HG03378 (cell line): ENCODE measurements at regions not wholly inside any gene's neighbourhood (a gene's known extent, or its start where the extent isn't known, plus 50 kb on each side); places are given as distances from the start of the nearest gene placed in this dataset.
"Not testable (repeated sequence)": the region's sequence is repeated elsewhere in the genome, so short reads cannot be mapped to it uniquely, and the experiment has no call there.

Experiments used
- ATAC-seq: cut with Tn5 transposase; IDR thresholded peaks from one replicate; pipeline ENCODE4 v1.9.1; 2021; ENCODE audit warnings: mild to moderate bottlenecking, moderate library complexity; ENCODE audit not compliant: unreplicated experiment

DNA sequence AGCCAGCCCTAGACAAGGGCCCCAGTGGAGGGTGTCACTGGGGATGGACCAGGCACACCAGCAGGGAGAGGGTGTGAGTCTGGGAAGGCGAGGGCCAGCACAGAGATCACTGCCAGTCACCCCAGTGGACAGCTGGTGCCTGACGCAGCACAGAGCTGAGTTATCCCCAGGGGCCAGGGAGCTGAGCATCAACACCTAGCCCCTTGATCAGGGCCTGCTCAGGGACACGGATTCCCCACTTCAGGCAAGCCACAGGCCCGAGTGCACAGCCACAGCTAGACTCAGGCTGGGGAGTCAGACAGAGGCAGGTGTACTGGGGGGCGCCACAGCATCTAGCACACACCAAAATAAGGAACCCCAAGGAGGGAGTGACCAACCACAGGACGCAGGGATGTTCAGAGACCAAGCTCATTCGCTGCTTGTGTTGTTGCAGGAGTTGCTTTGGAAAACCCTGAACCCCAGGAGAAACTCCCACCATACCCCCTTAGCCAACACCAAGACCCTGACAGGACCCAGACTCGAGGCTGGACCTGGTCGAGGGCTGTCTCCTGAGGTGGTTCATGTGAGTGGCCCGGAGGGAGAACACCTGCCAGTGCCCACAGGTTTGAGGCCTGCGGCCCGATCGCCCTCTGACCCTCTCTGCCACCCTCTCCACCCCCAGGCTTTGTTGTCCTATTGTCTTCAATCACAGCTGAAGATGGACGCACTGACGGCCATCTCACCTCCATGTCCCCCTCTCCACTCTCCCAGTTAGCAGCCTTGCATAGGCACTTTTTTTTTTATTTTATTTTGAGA is 146.8 kb downstream of the TPRA1 start:
- ATAC-seq, result no peak

GRCh38 chr3:127442506-127442905 is 148.0 kb downstream of the TPRA1 start:
- ATAC-seq, result no peak

DNA sequence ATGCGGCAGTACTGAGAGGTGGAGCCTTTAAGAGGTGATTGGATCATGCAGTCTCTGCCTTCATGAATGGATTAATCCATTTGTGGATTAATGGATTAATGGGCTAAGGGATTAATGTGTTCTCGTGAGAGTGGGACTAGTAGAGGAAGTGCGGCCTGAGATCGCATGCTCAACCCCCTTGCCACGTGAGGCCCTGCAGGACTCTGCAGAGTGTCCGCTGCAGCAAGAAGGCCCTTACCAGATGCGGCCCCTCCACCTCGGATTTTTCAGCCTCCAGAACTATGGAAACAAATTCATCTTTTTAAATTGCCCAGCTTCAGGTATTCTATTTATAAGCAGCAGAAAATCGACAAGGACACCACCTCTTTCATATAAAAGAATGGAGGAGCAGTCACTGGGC is 148.8 kb downstream of the TPRA1 start:
- ATAC-seq, result no peak

DNA sequence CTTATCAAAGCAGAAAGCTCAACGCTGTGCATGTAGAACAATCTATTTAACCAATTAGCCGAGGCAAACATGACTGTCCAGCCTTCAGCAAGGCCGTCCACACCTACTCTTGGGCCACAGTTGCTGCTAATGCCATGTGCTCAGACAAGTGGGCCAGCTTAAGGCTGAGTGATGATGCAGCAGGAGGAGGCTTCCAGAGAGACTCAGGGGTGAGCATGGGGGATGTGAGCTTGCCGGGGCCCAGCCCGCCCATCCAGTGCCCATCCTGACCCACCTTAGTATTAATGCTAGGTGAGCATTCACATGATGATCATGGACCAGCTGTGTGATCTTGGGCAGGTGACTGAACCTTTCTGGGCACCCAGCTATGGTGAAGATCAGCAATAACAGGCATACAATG is 150.1 kb downstream of the TPRA1 start:
- no peak for ATAC-seq

- no peak for ATAC-seq
Observed at GRCh38 chr3:127439621-127440020, 150.9 kb downstream of the TPRA1 start.

- no peak for ATAC-seq
Observed at GRCh38 chr3:127438951-127439350, 151.1 kb upstream of the PRR20G start.

DNA sequence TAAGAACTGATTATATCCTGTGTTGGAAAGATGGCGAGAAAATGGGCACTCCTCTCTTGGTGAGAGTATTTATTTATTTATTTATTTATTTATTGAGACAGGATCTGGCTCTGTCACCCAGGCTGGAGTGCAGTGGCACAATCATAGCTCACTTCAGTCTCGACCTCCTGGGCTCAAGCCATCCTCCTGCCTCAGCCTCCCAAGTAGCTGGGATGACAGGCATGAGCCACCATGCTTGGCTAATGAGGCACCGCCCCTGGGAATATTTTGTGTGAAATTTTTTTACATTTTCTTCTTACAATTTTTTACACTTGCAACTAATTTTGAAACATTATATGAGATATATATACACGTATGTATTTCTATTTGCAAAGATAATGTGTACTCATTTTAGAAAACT is 150.5 kb upstream of the PRR20G start:
- no peak for ATAC-seq

DNA sequence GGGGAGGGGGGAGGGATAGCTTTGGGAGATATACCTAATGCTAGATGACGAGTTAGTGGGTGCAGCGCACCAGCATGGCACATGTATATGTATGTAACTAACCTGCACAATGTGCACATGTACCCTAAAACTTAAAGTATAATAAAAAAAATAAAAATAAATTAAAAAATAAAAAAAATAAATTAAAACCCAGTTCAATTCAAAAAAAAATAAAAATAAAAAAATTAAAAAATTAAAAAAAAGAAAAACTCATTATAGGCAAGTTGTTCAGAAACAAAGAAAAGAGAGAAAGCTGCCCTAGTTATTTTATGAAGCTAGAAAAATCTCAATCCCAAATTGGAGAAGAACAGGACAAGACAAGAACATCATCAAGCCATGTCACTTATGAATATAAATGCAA is 147.5 kb upstream of the PRR20G start:
- ATAC-seq, result not testable (repeated sequence)

DNA sequence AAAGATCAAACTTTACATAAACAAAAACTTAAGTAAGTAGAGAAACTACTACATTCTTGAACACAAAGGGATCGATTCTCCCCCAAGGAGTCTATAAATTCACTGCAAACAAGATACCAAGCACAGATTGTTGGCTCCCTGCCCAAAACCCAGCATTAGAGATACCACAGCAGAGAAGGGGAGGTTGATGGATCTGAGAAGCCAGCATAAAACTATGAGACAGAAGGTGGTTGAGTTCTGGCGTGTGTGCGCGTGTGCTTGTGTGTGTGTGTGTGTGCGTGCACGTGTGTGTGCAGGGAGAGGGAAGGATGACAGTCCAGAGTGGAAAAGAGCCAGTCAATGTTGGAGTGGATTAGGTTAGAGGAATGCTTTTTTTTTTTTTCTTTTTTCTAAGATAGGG is 143.2 kb upstream of the PRR20G start:
- no peak for ATAC-seq

DNA sequence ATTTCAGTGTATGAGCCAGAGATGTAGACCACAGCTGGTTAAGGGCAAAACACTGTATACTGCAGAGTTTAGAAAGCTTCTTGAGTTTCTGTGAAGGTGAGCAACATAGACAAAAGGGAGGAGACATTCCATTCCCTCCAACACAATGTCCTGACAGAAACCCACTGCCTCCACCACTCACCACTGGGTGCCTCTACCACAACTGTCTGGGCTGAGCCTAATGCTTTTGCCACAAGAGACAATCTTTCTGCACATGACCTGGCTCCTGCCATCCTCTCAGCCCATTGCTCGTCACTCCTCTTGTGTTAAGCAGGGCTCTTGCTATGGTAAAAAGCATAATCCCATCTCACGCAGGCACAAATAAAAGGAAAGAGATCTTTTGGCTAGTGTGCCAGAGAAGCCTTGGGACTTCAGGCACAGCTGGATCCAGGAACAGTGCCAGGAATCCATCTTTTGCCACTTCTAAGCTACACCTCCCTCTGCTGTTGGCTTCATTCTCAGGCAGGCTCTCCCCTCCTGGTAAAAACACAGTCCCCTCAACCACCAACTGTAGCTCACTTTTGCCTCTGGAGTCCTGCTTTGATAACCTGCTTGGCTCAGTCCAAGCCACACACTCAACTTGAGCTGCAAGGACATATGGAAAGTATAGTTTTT is 140.6 kb upstream of the PRR20G start:
- no peak for ATAC-seq

- ATAC-seq, result no peak
Observed at GRCh38 chr3:127427666-127428065, 139.8 kb upstream of the PRR20G start.

DNA sequence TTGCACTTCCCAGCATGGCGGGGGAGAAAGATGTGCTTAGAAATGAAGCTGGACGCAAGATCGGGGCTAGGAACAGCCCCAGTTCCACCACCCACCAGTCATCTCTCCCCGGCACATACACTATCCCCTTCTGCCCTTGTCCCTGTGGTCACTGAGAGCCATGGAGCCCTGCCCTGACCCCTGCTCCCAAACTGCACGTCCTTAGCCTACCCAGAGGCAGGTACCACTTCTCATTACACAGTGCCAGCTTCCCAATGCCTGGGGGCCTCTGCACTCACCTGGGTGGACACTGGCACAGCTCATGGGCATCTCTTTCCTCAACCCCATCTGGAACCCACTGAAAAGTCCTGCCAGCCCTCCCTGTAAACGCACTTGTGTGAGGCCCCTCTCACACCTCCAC is 139.3 kb upstream of the PRR20G start:
- ATAC-seq, result no peak

DNA sequence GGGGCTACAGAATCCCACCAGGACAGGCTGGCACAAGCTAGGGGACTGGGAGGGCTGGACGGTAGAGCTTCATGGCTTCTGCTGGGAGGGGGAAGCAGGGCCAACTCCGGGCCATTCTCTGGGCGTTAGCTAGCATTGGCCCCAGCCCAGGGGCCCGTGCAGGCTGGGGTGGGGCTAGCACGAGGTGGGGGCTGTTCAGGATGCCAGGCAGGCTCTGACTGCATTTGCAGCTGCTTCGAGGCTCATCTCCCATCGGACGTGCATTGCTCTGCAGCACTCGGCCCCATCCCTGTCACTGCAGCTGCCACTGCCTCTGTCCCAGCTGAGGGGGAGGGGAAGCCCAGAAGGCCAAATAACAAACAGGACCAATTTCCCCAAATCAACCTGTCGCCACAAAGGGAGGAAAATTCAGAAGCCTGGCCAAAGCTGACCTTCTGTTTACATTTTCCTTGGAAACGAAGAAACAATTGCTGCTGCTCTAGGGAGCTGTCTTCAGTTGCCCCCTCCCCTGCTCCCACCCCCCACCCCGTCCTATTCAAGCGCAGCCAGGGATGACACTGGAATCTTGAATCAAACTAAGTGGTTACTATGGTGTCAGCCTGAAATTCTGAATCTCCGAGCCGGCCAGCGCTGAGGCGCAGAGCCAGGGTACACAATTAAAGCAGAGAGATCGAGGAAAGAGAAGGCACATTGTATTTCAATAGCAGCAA is 138.8 kb upstream of the PRR20G start:
- ATAC-seq, result no peak

DNA sequence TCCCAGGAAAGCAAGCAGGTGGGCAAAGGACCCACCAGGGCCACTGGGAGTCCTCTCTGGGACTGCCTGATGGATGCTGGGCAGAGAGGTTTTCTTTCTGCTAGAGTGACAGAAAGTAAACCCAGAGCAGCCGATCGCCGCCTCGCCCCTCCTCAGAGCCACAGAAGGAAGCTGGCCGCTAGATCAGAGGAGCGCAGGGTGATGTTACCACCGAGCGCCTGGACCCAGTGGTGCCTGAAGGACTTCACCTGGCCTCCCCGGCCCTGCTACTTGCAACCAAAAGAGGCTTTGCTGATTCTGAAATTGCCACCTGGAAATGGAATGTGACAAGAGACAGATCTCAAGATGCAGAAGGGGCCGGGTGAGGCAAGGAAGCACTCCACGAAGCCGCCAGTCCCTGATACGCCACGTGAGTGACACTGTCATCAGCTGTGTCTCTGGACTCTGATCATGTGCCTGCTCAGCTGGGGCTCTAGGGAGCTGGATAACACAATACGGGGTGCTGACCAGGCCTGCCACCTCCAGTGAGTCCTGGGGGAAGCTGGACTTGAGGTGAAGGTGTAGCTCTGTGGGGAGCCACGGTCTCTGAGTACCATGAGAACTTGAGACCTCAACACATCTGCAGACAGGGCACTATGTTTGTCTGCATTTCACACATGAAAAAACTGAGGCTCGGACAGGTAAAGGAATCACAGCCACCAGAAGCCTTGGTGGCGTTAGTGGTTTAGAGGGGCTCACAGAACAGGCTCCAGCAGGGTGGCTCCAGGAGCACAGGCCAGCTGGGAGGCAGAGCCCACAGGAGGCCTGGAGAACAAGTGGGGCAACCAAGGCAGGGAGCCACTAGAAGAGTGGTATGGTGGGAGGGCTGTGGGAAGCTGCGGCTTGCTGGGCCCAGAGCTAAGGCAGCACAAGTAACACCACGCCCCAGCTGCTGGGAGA is 137.9 kb upstream of the PRR20G start:
- ATAC-seq, result no peak

GRCh38 chr3:127424766-127425504 is 137.1 kb upstream of the PRR20G start:
- ATAC-seq, result no peak

- no peak for ATAC-seq
Observed at GRCh38 chr3:127423856-127424765, 136.3 kb upstream of the PRR20G start.

- ATAC-seq, result no peak
Observed at GRCh38 chr3:127422663-127423375, 135.0 kb upstream of the PRR20G start.

- ATAC-seq, result no peak
Observed at GRCh38 chr3:127421943-127422662, 134.3 kb upstream of the PRR20G start.
